Right lobe of liver (tissue), 4 donors: ENCODE measurements at regions not wholly inside any gene's neighbourhood (a gene's known extent, or its start where the extent isn't known, plus 50 kb on each side); places are given as distances from the start of the nearest gene placed in this dataset.

Source experiments
- CTCF ChIP-seq, 4 donors: fragments of 200-600 bp in 3 of 4; fragments of 450-650 bp in 1 of 4; IDR thresholded peaks; one replicate each; pipeline versions ENCODE4 v1.5.1 to v1.8.0; 2016 to 2022; ENCODE audit warnings: antibody characterized with exemption in 4 of 4, mild to moderate bottlenecking in 2 of 4
- POLR2A ChIP-seq: fragments of 450-650 bp; IDR thresholded peaks from one replicate; pipeline ENCODE4 v1.6.1; 2017; ENCODE audit warnings: antibody characterized with exemption, mild to moderate bottlenecking
- donor health status: DM: no; HTN: no; CAD: no.
- donor health status: DM: no; HTN: no; CAD: no.
- donor health status: DM: no; HTN: yes; CAD: no.

GRCh38 chr22:35191412-35191811 is 65.9 kb upstream of the HMGXB4 start:
- TF ChIP-seq CTCF (IDR thresholded peaks at IDR 0.05) = no peak
- TF ChIP-seq POLR2A = no peak
